DOHH2 (cell line): ENCODE measurements at regions not wholly inside any gene's neighbourhood (a gene's known extent, or its start where the extent isn't known, plus 50 kb on each side); places are given as distances from the start of the nearest gene placed in this dataset.

ENCODE experiments used
- H3F3A ChIP-seq: fragments of 200-600 bp; sonication (generic), shearing (Covaris generic); 2 replicates; pipeline ENCODE4 v1.6.0; 2016; ENCODE audit warnings: antibody characterized with exemption, mild to moderate bottlenecking; ENCODE audit not compliant: control insufficient read depth, insufficient read depth
- H3K27ac ChIP-seq: fragments of 200-600 bp; sonication (generic); 2 replicates; pipeline ENCODE4 v1.5.1; 2014; ENCODE audit warnings: low read depth, mild to moderate bottlenecking, low read length, moderate library complexity
- H3K27me3 ChIP-seq: fragments of 200-600 bp; sonication (generic); 2 replicates; pipeline ENCODE4 v1.6.1; 2014; ENCODE audit warnings: mild to moderate bottlenecking, low read length, mixed read lengths; ENCODE audit not compliant: control insufficient read depth
- H3K36me3 ChIP-seq: fragments of 200-600 bp; sonication (generic); 2 replicates; pipeline ENCODE4 v1.6.1; 2014; ENCODE audit warnings: mild to moderate bottlenecking, low read length, moderate library complexity, mixed read lengths; ENCODE audit not compliant: control insufficient read depth
- H3K4me1 ChIP-seq: fragments of 200-600 bp; sonication (generic); 2 replicates; pipeline ENCODE4 v1.6.1; 2014; ENCODE audit warnings: mild to moderate bottlenecking, low read length, mixed read lengths; ENCODE audit not compliant: control insufficient read depth
- H3K4me2 ChIP-seq: fragments of 200-600 bp; sonication (generic); 2 replicates; pipeline ENCODE4 v1.6.0; 2014; ENCODE audit warnings: mild to moderate bottlenecking, low read length, moderate library complexity
- H3K4me3 ChIP-seq: fragments of 200-600 bp; sonication (generic); 2 replicates; pipeline ENCODE4 v1.5.1; 2014; ENCODE audit warnings: mild to moderate bottlenecking, low read length, mixed read lengths
- H3K79me2 ChIP-seq: fragments of 200-600 bp; sonication (generic); 2 replicates; pipeline ENCODE4 v1.6.1; 2014; ENCODE audit warnings: mild to moderate bottlenecking, low read length, mixed read lengths; ENCODE audit not compliant: control insufficient read depth
- H3K9me2 ChIP-seq: fragments of 200-600 bp; sonication (generic); replicated peaks from 2 replicates; pipeline ENCODE4 v1.6.1; 2014; ENCODE audit warnings: mild to moderate bottlenecking, low read length, mixed read lengths; ENCODE audit not compliant: control insufficient read depth
- H3K9me3 ChIP-seq: fragments of 200-600 bp; sonication (generic); 2 replicates; pipeline ENCODE4 v1.6.1; 2014; ENCODE audit warnings: antibody characterized with exemption, low read length, mixed read lengths; ENCODE audit not compliant: control insufficient read depth, insufficient read depth
- H4K20me1 ChIP-seq: fragments of 200-600 bp; sonication (generic); 2 replicates; pipeline ENCODE4 v1.6.0; 2014; ENCODE audit warnings: low read depth, mild to moderate bottlenecking, antibody characterized with exemption, low read length, moderate library complexity; ENCODE audit not compliant: control insufficient read depth, insufficient read depth
- CTCF ChIP-seq: fragments of 200-600 bp; sonication (generic); IDR thresholded peaks from one replicate; pipeline ENCODE4 v1.5.1; 2014; ENCODE audit warnings: antibody characterized with exemption, mild to moderate bottlenecking, low read depth, low read length; ENCODE audit not compliant: poor library complexity, severe bottlenecking
- EZH2phosphoT487 ChIP-seq: fragments of 200-600 bp; sonication (generic); IDR thresholded peaks from 2 replicates; pipeline ENCODE4 v1.6.1; 2017; ENCODE audit warnings: borderline replicate concordance, mild to moderate bottlenecking, antibody characterized with exemption, low read length, moderate library complexity, mixed read lengths

GRCh38 chr21:19120591-19120990 lies 717.0 kb upstream of the TMPRSS15 start:
- Histone ChIP-seq H3K36me3 (no peaks in the 10 kb centered on the region), H3K4me3 (no peak overlapping the region), H3K4me1 (no peaks in the 10 kb centered on the region), H3F3A (no peaks in the 10 kb centered on the region), H3K79me2 (no peaks in the 10 kb centered on the region), H3K9me2 (no peaks in the 10 kb centered on the region), H3K27ac (no peak overlapping the region), H3K9me3 (peaks cover 3% of the 10 kb centered on the region; the same call in 1 of the 2 replicates), H3K4me2 (no peak overlapping the region), H4K20me1 (no peaks in the 10 kb centered on the region), H3K27me3 (no peaks in the 10 kb centered on the region)
- TF ChIP-seq EZH2phosphoT487 (no peak), CTCF (no peak)

GRCh38 chr21:19122356-19122755 lies 718.8 kb upstream of the TMPRSS15 start:
- no peaks in the 10 kb centered on the region for H3K27me3 ChIP-seq
- no peak overlapping the region for H3K27ac ChIP-seq
- H3F3A ChIP-seq = no peaks in the 10 kb centered on the region
- no peaks in the 10 kb centered on the region for H3K9me2 ChIP-seq
- no peak overlapping the region for H3K4me2 ChIP-seq
- H3K9me3 ChIP-seq = peaks cover 3% of the 10 kb centered on the region; the same call in 1 of the 2 replicates
- no peak overlapping the region for H3K4me3 ChIP-seq
- no peaks in the 10 kb centered on the region for H4K20me1 ChIP-seq
- H3K79me2 ChIP-seq = no peaks in the 10 kb centered on the region
- H3K36me3 ChIP-seq = no peaks in the 10 kb centered on the region
- H3K4me1 ChIP-seq = no peaks in the 10 kb centered on the region
- TF ChIP-seq EZH2phosphoT487 (no peak), CTCF (no peak)

GRCh38 chr21:19123053-19123452 lies 719.5 kb upstream of the TMPRSS15 start:
- no peaks in the 10 kb centered on the region for H3F3A ChIP-seq
- no peaks in the 10 kb centered on the region for H3K79me2 ChIP-seq
- H3K4me2 ChIP-seq = no peak overlapping the region
- H3K27ac ChIP-seq = no peak overlapping the region
- H4K20me1 ChIP-seq = no peaks in the 10 kb centered on the region
- no peaks in the 10 kb centered on the region for H3K9me2 ChIP-seq
- peaks cover 3% of the 10 kb centered on the region; the same call in 1 of the 2 replicates for H3K9me3 ChIP-seq
- H3K4me3 ChIP-seq = no peak overlapping the region
- H3K36me3 ChIP-seq = no peaks in the 10 kb centered on the region
- H3K27me3 ChIP-seq = no peaks in the 10 kb centered on the region
- no peak for TF ChIP-seq EZH2phosphoT487
- TF ChIP-seq CTCF = no peak
- H3K4me1 ChIP-seq = no peaks in the 10 kb centered on the region

GRCh38 chr21:19123525-19123924 lies 719.9 kb upstream of the TMPRSS15 start:
- Histone ChIP-seq H4K20me1 (no peaks in the 10 kb centered on the region), H3K9me2 (no peaks in the 10 kb centered on the region), H3K27ac (no peak overlapping the region), H3K36me3 (no peaks in the 10 kb centered on the region), H3K4me1 (no peaks in the 10 kb centered on the region), H3K79me2 (no peaks in the 10 kb centered on the region), H3K4me2 (no peak overlapping the region), H3K27me3 (no peaks in the 10 kb centered on the region), H3K4me3 (no peak overlapping the region), H3F3A (no peaks in the 10 kb centered on the region), H3K9me3 (peaks cover 3% of the 10 kb centered on the region; the same call in 1 of the 2 replicates)
- TF ChIP-seq EZH2phosphoT487 = no peak
- no peak for TF ChIP-seq CTCF
